Activated T-cell treated with anti-CD3 and anti-CD28 coated beads for 1 hour (primary cell): ENCODE measurements at regions not wholly inside any gene's neighbourhood (a gene's known extent, or its start where the extent isn't known, plus 50 kb on each side); places are given as distances from the start of the nearest gene placed in this dataset.

Experiments
- DNase-seq: peaks from one replicate; pipeline ENCODE4 v3.0.0-alpha.2; 2020; ENCODE audit warnings: low read depth

DNA sequence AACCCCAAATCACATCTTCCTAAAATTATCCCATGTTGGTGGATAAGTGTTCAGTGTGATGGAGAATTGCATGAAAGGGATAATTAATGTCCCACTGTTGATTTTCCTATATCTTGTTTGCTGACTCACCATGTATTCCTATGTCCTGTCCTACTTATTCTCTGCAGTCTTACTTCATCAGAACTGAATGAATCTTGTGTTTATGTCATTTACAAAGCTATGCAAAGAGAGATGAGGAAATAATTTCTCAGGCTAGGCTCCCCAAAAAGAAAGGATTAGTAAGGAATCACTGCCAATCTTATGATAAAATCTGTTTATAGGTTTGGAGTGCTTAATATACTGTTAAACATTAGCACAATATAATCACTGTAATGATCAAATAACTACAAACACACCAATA is 360.8 kb downstream of the CRPPA start:
- DNase-seq, result no peak

DNA sequence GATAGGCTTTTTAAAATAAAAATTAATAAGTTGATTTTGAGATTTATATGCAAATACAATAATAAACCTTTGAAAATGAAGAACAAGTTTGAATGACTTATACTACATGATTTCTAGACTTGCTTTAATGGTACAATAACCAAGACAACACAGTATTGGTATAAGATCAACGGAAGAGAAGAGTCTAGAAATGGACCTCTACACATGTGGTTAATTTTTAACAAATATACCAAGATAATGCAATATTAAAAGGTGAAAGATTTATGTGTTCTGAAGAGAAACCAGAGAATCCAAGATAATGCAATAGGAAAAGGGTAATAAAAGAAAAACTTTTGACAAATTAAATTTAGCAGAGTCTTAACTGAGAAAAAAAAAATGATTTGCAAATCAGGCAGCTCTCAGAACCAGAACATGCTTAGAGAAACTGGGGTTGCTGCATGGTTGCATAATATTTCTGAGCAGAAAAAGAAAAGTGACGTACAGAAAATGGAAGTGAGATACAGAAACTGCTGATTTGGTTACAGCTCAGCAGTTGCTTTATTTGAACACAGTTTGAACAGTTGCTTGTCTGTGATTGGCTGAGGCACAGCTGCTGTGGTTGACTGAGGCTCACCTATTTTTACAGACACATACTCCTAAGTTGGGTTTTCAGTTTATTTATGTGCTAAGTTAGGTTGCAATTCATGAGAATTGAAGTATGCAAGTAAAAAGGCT is 365.9 kb downstream of the CRPPA start:
- DNase-seq, result no peak

DNA sequence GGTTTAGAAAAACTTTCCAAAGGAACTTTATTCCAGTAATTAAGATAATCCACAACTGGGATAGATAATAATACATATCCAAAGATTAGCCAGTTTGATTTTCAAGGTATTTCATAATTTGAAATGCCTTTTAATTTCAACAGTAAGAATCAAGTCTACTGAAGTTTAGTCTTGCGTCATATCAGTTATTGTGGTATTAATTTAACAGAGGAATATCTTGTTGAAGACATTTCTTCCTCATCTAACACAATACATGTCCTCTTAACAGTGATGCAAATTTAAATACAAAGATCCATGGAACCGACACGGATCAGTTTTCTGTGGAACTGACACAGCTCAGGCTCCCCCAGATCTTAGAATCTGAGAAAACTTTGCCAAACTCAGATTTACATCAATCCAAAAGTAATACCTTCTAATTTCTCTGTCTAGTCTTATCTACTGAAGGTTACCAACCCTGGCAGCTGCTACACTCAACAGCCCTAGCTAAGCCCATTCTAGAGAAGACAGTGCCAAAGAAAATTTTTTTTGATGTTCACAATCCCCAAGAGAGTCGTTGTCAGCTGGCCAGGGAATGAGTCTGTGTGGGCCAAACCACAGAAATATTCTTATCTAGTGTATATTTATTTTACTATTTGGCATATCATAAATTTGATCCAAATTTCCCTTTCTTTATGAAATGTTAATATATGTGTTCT is 365.2 kb upstream of the MEOX2 start:
- DNase-seq, result no peak

DNA sequence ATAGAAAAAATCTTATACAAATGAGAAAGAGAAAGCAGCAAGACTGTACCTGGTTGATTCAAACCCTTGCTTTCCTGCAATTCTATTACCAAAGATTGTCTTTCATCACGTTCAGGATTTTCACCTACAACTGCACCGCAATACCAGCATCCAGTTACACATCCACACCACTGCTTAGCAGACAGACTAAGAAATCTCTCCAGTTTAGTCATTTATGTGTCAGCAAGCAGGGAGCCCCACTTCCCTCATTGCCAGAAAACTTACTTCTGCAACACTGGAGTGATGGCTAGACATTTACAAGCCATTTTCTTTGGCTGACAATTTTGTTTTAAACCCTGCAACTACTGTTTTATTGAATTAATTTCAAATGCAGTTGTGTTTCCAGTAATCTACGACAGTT is 359.6 kb upstream of the MEOX2 start:
- no peak for DNase-seq

DNA sequence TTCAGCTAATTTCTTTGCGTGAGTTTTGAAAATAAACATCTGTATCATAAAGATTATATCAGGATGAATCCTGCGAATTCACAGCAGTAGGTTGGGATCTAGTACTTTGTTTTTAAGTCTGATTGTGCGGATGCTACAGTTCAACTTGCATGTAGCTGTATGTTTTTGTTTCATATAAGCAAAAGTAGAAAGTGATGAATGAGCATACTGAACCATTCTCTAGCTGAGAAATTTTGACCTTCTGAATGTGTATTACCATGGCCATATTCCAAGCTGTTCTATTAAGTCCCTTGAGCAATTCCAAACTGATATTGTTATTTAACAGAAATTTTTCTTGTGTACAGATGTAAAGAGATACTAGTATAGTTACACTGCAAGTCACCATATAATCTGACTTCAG is 358.8 kb upstream of the MEOX2 start:
- DNase-seq, result no peak

DNA sequence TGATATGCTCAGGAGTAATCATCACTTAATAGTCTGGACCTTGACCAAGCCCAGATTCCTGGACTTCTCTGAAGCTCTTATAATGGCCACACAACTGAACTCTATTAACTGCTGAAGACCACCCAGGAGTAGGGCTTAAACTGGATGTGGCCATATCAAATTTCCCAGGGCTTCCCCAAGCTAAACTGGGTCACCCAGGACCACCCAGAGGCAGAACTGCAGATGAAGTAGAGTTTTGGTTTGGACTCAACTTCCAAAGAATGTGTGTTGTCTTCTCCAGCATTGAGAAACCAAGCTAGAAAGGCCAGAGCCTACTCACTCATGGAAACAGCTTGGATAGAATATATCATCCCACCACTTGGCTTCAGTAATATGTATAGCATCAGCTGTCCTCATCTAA is 358.2 kb upstream of the MEOX2 start:
- no peak for DNase-seq

DNA sequence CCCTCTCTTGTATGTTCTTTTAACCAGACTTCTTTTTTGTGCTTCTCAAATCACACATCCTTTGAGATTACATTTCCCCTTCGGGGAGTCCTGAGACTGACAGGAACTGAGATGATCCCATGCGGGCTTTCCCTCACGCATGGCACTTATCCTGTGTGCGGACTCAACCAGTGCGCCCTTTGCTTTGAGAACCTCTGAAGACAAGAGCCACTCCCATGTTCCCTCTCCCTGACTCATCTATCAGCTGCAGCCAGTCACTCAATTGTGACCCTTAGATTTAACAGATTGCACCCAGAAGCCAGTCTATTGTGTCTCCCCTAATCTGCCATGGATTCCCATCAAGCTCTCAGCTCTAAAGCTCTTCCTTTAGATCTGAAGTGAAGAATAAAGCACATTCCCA is 353.9 kb upstream of the MEOX2 start:
- no peak for DNase-seq

DNA sequence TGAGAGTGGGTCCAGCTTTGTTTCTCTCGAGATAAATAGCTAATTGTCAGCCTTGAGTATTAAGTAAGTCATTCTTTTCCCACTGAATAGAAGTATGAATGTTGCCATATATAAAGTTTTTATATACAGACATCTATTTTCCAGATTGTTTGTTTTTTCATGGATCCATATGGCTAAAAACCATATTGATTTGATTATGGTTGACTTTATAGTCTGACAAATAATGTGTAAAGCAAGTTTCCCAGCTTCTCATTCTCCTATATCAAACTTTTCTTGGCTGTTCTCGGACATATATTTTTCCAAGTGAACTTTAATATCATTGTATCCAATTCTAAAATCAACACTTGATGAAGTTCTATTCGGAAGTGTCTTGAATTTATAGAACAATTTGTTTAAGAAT is 352.4 kb upstream of the MEOX2 start:
- no peak for DNase-seq

DNA sequence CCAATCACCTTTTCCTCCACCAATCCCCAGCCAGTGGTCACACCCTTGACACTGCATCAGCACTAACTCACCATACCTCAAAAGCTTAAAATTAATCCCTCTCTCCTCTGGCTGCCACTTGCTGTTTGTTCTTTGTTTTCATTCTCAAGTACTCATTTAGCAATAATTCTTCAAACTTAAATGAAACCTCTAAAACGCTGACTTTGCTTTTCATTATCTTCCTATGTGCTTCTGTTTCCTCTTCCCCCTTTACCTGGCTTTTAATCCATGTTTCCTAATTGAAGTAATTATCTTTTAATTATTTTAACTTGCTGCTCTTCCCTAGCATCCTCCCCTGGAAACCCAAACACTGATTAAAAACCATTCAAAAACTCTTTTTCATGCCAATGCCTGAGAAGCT is 348.9 kb upstream of the MEOX2 start:
- no peak for DNase-seq

DNA sequence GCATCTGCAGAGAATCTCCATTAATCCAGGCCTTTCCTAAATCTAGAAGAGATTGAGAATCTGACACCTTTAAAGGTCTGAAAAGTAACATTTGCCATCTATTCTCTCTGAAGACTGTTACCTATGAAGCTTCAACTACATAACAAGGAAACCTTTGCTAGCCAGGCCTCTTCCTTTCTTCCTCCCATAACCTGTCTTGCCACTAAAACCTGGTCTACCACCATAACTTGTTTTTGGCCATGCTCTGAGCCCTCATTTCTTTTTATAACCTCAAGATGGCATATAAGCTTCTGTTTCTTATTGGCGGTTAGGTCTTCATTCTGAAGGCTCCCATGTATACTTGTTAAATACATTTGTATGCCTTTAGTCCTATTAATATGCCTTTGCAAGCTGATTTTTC is 348.4 kb upstream of the MEOX2 start:
- no peak for DNase-seq

DNA sequence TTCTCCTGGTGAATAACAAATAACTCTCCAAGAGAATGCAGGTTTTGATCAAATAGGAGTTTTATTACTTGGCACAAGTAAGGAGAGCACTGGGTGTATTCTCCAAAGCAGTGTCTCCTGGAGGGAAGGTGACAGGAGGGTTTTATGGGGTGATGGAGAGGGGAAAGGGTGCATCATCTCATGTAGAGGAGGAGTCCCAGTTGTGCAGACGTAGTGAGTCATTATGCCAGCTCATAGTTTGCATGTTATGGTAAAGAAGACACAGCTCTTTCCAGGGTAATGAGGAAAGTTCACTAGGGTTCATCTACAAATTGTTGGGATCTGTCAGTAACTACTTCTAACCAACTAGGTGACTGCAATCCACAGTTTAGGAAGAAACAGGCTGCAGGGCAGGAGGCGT is 347.9 kb upstream of the MEOX2 start:
- no peak for DNase-seq

DNA sequence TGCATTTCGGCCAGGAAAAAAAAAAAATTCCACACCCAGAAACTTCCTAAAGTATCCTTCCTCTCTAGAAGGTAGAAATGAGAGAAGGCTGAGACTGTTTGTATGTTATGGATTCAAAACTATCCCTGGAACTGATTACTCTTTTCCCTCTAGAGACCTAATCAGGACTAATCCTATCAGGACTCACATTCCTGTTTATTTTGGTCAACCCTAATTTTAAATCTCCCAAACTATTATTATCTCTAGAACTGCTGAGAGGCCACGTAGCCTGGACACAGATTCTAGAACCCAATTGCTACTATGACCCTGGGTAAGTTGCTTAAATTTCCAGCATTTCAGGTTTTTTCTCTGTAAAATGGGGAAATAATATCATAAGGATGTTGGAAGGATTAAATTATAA is 346.8 kb upstream of the MEOX2 start:
- DNase-seq, result no peak

DNA sequence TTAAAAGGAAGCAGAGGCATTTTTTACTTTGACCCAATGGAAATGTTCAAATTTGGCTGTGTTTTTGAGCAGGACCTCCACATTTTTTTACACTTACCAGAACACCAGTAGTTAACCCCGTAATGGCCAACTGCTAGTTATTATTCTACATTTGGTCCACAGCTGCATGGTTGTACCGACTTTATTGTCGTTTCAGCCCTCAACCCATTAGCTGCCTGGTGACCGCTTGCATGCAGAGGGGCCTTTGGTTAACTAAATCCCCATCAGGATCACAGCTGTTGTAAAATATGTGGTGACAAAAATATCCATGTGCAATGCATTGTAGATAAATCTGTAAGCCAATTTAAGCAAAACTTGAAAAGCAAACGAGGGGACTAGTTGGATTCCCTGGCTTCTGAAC is 342.2 kb upstream of the MEOX2 start:
- no peak for DNase-seq

DNA sequence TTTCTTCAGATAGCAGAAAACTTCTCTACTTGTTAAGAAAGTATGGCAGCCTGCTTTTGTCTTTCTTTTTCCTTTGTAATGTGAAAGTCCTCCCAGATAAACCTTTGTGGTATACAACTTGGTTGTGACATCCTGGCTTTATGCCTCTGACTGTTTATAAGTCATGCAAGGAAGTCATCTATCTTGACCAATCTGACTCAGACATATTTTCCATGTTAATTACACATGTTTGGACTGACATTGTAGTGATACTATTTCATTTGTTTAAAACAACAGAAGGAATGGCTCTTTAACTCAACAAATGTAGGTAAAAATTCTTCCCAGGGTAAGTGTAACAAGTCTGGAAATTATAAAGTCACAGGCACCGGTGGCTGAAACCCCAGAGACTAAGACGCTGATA is 341.6 kb upstream of the MEOX2 start:
- DNase-seq, result no peak

DNA sequence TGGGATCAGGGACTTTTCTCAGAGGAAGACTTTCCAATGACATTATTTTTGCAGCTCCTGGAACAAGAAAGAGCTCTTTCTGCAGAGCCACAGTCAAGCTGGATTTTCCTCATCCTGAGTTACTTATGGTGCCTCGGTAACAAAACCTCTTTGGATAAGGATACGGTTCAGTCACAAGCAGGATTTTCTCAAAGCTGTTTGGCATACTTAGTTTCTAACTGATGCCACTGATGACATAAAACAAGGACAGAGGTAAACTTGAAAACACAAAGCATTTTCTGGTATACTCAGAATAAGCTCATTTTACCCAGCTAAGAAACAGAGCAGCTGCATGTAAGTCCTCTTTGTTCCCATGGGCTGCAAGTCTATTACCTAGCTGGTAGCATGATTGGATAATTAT is 340.9 kb upstream of the MEOX2 start:
- no peak for DNase-seq

DNA sequence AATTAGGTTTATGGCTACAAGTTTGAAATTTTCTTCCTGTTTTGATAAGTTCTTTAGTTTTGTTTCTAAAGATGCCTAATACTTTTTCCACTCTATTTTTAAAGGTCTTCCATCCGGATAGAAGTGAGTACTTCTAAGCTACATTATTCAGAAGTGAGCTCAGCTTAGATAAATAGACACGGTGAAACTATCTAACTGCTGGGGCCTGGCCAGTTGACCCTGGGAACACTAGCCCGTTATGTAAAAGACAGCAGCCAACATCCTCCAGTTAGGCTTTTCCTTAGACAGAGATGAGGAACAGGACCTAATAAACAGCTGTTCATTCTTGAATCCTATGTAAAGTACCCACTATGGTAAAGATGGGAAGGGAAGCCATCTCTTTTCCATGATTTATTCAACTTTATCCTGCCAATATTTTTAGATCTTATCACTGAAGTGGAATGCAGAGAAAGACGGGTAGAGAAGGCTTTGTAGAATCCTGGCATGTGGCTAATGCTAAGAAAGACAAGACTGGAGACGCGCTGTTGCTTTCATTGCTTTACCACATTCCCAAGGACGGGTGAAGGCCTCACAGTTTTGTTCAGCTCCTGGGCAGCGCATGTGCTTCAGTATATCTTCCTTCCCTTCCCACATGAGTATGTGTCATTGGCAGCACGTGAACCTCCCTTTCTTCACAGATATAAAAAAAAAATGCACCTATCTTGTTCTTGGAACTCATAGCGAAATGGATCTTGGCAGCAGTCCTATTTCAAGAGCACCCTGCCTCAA is 340.0 kb upstream of the MEOX2 start:
- DNase-seq, result no peak

DNA sequence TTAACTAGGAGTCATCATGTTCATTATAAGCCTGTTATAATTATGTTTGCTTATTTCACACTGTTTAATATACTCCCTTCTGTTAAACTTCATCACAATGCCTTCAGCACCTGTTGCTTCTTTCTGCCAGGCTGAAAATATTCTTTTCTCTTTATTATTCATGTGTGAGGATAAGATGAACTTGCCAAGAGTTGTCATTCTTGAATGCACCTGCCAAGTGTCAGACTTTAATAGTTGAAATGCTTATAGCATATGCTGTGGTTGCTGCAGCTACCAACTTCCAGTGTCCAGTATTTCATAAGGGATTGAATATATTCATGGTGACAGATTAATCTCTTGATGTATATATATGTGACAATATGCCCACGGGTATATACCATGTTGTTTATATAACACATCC is 339.2 kb upstream of the MEOX2 start:
- no peak for DNase-seq

DNA sequence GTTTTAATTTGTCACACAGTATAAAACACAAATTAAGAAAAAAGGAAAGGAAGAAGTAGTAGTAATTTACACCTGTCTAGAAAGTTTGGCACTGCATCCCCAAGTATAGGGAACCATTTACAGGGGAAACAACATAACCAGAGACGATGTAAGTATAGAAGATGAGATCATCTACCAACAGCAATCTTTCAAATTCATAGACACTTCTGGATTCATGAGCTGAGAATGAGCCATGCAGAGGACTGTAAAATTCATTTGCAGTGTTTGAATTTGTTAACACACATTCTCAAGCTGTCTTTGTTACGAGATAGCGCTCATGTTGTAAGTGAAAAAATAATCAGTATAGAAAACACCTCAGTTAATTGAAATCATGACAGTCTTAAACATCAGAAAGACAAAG is 337.0 kb upstream of the MEOX2 start:
- DNase-seq, result no peak

DNA sequence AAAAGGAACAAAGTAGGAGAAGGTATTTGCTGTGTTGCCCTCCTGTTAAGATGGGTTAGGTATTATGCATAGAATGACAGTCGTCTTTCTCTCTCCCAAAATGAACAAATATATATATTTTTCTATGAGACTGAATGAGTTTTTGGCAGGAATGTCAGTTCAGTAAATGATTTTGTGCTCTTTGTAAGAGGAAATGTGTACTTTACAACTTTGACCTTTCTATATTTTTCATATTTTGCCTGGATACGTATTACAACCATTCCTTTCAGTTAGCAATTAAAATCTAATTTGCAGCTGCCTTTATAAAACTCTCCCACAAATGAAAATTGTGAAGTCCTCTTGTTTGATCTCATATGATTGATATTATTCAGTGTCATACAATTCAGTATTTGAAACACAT is 336.6 kb upstream of the MEOX2 start:
- no peak for DNase-seq

DNA sequence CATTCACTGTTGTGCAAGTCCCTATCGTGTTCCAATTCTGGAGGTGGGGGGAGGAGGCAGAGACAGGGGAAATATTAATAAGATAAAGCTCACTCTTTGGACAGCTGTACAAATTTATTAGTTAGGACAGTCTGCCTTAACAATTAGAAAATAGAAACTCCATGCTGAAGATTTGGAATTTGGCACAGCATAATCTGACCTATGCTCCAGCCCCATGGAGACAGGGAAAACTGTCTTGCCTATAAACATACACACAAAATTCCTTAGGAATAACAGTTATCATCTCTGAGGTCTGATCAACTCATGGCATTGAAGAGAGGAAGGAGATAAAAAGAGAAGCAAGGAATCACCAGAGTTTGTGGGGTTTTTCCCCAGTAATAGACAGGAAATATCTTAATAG is 335.4 kb upstream of the MEOX2 start:
- no peak for DNase-seq

DNA sequence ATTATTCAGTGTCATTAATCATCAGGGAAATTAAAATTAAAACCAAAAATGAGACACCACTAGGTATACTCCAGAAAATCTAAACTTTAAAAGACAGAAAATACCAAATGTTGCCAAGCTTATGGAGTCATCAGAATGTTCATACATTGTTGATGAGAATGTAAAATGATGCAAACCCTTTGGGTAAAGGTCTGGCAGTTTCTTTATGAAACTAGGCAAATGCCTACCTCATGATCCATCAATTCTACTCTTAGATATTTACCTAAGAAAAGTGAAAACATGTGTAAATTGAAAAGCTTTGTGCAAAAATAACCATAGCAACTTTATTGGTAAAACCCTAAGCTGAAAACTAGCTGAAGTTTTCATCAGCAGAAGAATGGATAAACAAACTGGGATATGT is 329.5 kb upstream of the MEOX2 start:
- no peak for DNase-seq

DNA sequence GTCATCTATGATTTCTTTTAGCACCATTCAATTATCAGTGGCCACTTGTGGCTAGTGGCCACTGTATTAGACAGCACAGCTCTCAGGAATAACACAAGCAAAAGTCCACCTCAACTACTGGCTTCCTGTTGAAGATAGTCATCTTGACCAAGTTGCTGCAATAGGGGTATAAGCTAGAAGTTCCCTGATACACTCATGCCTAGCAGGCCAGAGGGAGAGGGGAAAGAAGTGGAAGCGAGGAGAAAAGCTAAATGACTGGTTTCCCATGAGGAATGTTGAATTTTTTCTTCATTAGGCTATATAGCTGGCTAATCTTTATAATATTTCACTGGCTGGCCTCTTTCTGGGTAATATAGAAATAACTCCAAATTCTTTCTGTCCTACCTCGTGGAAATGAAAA is 327.5 kb upstream of the MEOX2 start:
- DNase-seq, result no peak

DNA sequence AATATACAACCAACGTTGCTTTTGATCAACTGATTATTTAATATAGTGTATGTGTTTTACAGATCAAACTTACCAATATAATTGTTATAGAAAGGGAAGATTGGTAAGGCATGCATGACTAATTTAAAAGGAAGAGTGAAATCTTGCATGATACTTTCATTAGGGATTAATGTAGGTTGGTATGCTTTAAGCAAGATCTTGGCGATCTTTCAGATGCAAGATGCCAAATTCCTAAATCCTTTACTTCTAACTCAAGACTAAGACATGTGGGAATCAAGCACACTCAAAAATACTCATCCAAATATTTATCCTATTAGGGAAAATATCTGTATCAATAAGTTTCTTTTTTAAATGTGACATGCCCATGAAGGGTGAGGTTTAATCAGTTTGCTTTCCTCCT is 321.4 kb upstream of the MEOX2 start:
- no peak for DNase-seq

DNA sequence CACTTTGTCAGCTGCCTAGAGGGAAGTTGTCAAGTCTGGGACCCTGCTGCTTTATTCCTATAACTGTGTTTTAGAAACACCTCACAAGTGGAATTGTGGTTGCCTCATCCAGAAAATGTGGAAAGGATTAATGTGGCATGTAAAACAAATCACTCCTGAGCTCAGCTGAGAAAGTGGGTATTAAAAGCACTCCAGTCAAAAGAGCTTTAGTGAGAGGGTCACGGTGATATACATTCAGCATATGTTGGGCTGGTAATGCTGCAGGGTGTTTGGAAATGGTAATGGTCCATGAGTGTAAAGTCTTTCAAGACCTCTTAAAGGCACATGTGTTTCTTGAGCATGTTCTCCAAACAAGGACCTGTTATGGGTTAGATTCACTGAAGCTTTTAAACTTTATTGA is 318.2 kb upstream of the MEOX2 start:
- no peak for DNase-seq
